SKM-1 (cell line): ENCODE measurements at regions not wholly inside any gene's neighbourhood (a gene's known extent, or its start where the extent isn't known, plus 50 kb on each side); places are given as distances from the start of the nearest gene placed in this dataset.
"Not testable (repeated sequence)": the region's sequence is repeated elsewhere in the genome, so short reads cannot be mapped to it uniquely, and the experiment has no call there.

ENCODE experiments used
- DNase-seq: peaks from one replicate; lab custom pipeline; 2025; ENCODE audit not compliant: unreplicated experiment; lab: John Stamatoyannopoulos, UW

GRCh38 chr4:156553659-156554058 is 417.9 kb downstream of the PDGFC start:
- DNase-seq: no peak

- no peak for DNase-seq
Measured at GRCh38 chr4:156547891-156548290, 423.7 kb downstream of the PDGFC start.

- DNase-seq: no peak
Measured at GRCh38 chr4:156547439-156547838, 424.2 kb downstream of the PDGFC start.

GRCh38 chr4:156545003-156545785 is 426.4 kb downstream of the PDGFC start:
- DNase-seq: no peak

- no peak for DNase-seq
Measured at GRCh38 chr4:156539376-156539775, 432.2 kb downstream of the PDGFC start.

- no peak for DNase-seq
Measured at GRCh38 chr4:156538651-156539257, 432.8 kb downstream of the PDGFC start.

GRCh38 chr4:156538210-156538609 is 433.4 kb downstream of the PDGFC start:
- no peak for DNase-seq

- no peak for DNase-seq
Measured at GRCh38 chr4:156537286-156537685, 434.3 kb downstream of the PDGFC start.

GRCh38 chr4:156536661-156537060 is 434.9 kb downstream of the PDGFC start:
- DNase-seq: no peak

- no peak for DNase-seq
Measured at GRCh38 chr4:156534205-156534604, 437.4 kb downstream of the PDGFC start.

- no peak for DNase-seq
Measured at GRCh38 chr4:156528216-156528615, 443.4 kb downstream of the PDGFC start.

- DNase-seq: no peak
Measured at GRCh38 chr4:156527237-156527993, 444.2 kb downstream of the PDGFC start.

GRCh38 chr4:156523991-156524390 is 447.6 kb downstream of the PDGFC start:
- no peak for DNase-seq

- DNase-seq: no peak
Measured at GRCh38 chr4:156523492-156523891, 448.1 kb downstream of the PDGFC start.

GRCh38 chr4:156521631-156522030 is 450.0 kb downstream of the PDGFC start:
- no peak for DNase-seq

GRCh38 chr4:156517956-156518355 is 453.6 kb downstream of the PDGFC start:
- no peak for DNase-seq

GRCh38 chr4:156517546-156517945 is 454.1 kb downstream of the PDGFC start:
- no peak for DNase-seq

GRCh38 chr4:156516698-156517097 is 454.9 kb downstream of the PDGFC start:
- no peak for DNase-seq

- DNase-seq: no peak
Measured at GRCh38 chr4:156515295-156515694, 456.3 kb downstream of the PDGFC start.

GRCh38 chr4:156512622-156513021 is 459.0 kb downstream of the PDGFC start:
- no peak for DNase-seq

GRCh38 chr4:156509921-156510320 is 461.7 kb downstream of the PDGFC start:
- not testable (repeated sequence) for DNase-seq
